Activated B cell treated with CpG ODN at 0.5 μM for 24 hours (primary cell): ENCODE measurements at regions not wholly inside any gene's neighbourhood (a gene's known extent, or its start where the extent isn't known, plus 50 kb on each side); places are given as distances from the start of the nearest gene placed in this dataset.

ENCODE experiments used
- ATAC-seq: fragments of 200-7000 bp; cut with Tn5 transposase; one replicate; pipeline ENCODE4 v1.10.0; 2021; ENCODE audit warnings: low read depth, mild to moderate bottlenecking, moderate library complexity
- CTCF ChIA-PET: fragments of 350-600 bp; sonication (Branson Sonifier 250); formaldehyde crosslinking; loops from one replicate; lab custom pipeline; 2021; ENCODE audit warnings: antibody characterized with exemption; lab: Charles Lee
- POLR2A ChIA-PET: fragments of 350-600 bp; sonication (Branson Sonifier 250); formaldehyde crosslinking; loops from one replicate; lab custom pipeline; 2021; ENCODE audit warnings: antibody characterized with exemption; lab: Charles Lee
- DNase-seq: peaks from one replicate; pipeline ENCODE4 v3.0.0; 2022
- H3K27ac Mint-ChIP-seq: one replicate; pipeline ENCODE4 v1.8.0; 2020; ENCODE audit warnings: mixed read lengths
- H3K27me3 Mint-ChIP-seq: one replicate; pipeline ENCODE4 v1.8.0; 2021; ENCODE audit warnings: mixed read lengths
- H3K36me3 Mint-ChIP-seq: one replicate; pipeline ENCODE4 v1.8.0; 2021; ENCODE audit warnings: low read depth, mixed read lengths
- H3K4me1 Mint-ChIP-seq: one replicate; pipeline ENCODE4 v1.8.0; 2021; ENCODE audit warnings: mixed read lengths
- H3K4me3 Mint-ChIP-seq: one replicate; pipeline ENCODE4 v1.8.0; 2020; ENCODE audit warnings: mild to moderate bottlenecking, mixed read lengths
- H3K9me3 Mint-ChIP-seq: one replicate; pipeline ENCODE4 v1.8.0; 2020; ENCODE audit warnings: mixed read lengths
- CTCF ChIP-seq: fragments of 200-600 bp; IDR thresholded peaks from one replicate; pipeline ENCODE4 v1.8.0; 2022; ENCODE audit warnings: antibody characterized with exemption, mild to moderate bottlenecking
- intact Hi-C: fragments of 100-400 bp; cut with micrococcal nuclease; formaldehyde crosslinking; loops from one replicate; pipeline ENCODE4 v1.15.1; 2024

DNA sequence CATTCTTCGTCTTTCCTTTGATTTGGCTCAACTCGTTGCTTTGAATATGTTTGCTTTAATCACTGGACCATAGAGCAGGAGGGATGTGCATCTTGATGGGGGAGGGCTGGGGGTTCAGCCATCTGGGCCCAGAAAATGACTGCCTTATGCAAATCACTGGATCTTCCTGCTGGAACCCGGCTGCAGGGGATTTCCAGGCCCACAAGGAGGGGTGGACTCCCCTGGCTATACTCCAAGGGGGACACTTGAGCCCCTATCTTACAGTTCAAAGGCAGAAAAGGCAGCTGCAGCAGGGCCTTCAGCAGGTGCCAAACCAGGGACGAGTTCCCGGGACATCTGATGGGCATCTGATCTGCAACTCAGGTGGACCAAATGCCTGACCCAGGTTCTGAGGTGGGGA, 122.5 kb downstream of the DICER1 start:
- Mint-ChIP-seq H3K36me3 (no peaks in the 10 kb centered on the region), H3K4me3 (no peak overlapping the region), H3K9me3 (peaks cover 6% of the 10 kb centered on the region), H3K4me1 (no peaks in the 10 kb centered on the region), H3K27me3 (peaks cover 8% of the 10 kb centered on the region), H3K27ac (no peak overlapping the region)
- ATAC-seq (no peak), DNase-seq (no peak)
- ChIA-PET POLR2A (no interaction called here), CTCF (no interaction called here)
- intact Hi-C loops, result no loop called here
- no peak for TF ChIP-seq CTCF

DNA sequence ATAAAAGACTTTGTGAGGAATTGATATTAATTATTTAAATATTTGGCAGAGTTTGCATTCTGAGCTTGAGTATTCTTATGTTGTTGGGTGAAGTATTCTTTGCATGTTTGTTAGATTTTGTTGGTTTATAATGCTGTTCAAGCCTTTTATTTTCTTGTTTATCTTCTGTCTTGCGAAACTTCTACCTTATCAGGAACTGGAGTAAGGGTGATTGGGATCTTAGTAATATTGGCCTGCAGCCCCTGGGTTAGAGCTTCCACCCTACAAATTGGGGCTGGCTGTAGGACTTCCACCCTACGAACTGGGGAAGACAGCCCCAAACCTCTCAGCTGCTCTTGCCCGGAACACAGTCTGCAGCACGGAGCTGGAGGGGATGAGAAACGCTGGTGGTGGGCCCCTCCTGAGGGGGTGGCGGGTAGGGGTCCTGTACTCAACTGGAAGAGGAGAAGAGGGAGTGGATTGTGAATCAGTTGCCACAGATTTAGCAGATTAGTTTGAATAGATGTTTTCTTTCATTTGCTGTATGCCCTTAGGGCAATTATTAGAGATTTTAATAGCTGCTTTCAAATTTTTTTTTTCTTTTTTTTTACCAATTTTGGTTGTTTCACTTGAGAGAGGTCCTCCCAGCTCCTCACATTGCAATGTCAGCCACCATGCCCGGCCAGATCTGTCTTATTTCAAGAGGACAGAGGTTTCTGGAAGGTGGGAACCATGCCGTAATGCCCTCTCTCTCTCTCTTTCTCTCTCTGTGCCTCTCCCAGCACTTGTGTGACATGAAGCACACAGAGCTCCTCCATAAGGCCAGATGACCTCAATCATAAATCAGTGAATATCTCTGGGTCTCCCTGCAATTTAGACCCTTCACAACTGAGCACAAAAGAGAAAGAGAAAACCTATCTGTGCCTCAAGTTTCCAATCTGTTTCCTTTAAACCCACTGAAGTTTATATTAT, 123.4 kb downstream of the DICER1 start:
- Mint-ChIP-seq H3K4me3 (no peak overlapping the region), H3K9me3 (peaks cover 6% of the 10 kb centered on the region), H3K36me3 (no peaks in the 10 kb centered on the region), H3K27ac (no peak overlapping the region), H3K4me1 (no peaks in the 10 kb centered on the region), H3K27me3 (peaks cover 8% of the 10 kb centered on the region)
- CTCF ChIA-PET, result no interaction called here
- no peak for DNase-seq
- ATAC-seq, result no peak
- POLR2A ChIA-PET, result no interaction called here
- no peak for TF ChIP-seq CTCF
- intact Hi-C loops, result no loop called here

DNA sequence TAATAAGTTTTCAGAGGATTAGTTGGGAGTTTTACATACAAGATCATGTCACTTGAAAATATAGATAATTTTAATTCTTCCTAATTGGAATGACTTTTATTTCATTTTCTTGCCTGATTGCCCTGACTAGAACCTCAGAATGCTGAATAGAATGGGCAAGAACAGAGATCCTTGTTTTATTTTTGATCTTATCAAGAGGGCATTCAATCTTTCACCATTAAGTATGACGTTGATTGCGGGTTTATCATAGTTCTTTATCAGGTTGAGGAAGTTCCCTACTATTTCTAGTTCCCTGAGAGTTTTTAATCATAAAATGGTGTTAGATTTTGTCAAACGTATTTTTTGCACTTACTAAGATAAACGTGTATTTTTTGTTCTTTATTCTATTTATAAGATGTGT, 124.3 kb downstream of the DICER1 start:
- H3K27ac Mint-ChIP-seq, result no peak overlapping the region
- peaks cover 6% of the 10 kb centered on the region for H3K27me3 Mint-ChIP-seq
- ATAC-seq, result no peak
- no peak overlapping the region for H3K4me3 Mint-ChIP-seq
- peaks cover 6% of the 10 kb centered on the region for H3K9me3 Mint-ChIP-seq
- no peaks in the 10 kb centered on the region for H3K4me1 Mint-ChIP-seq
- no peak for DNase-seq
- ChIA-PET CTCF (no interaction called here), POLR2A (no interaction called here)
- TF ChIP-seq CTCF, result no peak
- intact Hi-C loops, result no loop called here
- H3K36me3 Mint-ChIP-seq, result no peaks in the 10 kb centered on the region

DNA sequence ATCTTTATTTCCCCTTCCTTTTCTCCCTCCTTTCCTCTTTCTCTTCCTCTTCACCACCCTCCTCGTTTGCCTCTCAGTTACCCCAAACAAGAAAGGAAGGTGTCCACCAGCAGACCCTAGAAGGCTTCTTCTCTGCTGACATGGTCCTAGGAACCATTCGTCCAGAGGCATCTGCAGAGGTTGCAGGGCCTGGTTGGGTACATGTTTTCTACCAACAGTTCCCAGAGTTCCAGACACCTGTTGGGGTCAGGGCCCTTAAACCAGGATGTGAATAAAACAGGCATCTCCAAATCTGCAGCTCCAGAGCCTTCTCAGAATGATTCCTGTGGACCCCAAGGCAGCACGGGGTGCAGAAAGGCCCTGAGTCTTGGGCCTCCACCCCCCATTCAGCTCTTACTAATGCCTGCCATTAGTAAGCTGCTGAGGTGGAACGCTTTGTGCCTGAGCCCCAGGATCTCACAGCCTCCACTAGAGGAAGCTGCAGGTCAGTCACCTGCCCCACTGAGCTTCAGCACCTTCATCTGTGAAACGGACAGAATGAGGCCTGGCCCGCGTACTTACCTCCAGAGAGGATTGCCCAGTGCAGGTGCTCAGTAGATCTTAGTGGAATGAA, 130.4 kb downstream of the DICER1 start:
- DNase-seq, result no peak
- TF ChIP-seq CTCF, result no peak
- Mint-ChIP-seq H3K4me1 (no peaks in the 10 kb centered on the region), H3K36me3 (no peaks in the 10 kb centered on the region), H3K4me3 (no peak overlapping the region), H3K27ac (no peak overlapping the region), H3K27me3 (peaks cover 12% of the 10 kb centered on the region), H3K9me3 (peaks cover 2% of the 10 kb centered on the region)
- ATAC-seq, result no peak
- POLR2A ChIA-PET, result no interaction called here
- intact Hi-C loops, result no loop called here
- CTCF ChIA-PET, result no interaction called here

GRCh38 chr14:95025941-95026340, 131.4 kb downstream of the DICER1 start:
- H3K9me3 Mint-ChIP-seq, result peaks cover 6% of the 10 kb centered on the region
- ChIA-PET CTCF (no interaction called here), POLR2A (no interaction called here)
- DNase-seq (no peak), ATAC-seq (no peak)
- no peak overlapping the region for H3K4me3 Mint-ChIP-seq
- H3K4me1 Mint-ChIP-seq, result no peaks in the 10 kb centered on the region
- no peak overlapping the region for H3K27ac Mint-ChIP-seq
- no peaks in the 10 kb centered on the region for H3K36me3 Mint-ChIP-seq
- TF ChIP-seq CTCF, result no peak
- H3K27me3 Mint-ChIP-seq, result peaks cover 13% of the 10 kb centered on the region
- intact Hi-C loops, result no loop called here
